Thyroid gland (tissue), 4 donors: ENCODE measurements at regions not wholly inside any gene's neighbourhood (a gene's known extent, or its start where the extent isn't known, plus 50 kb on each side); places are given as distances from the start of the nearest gene placed in this dataset.

Source experiments
- DNase-seq, 2 donors: peaks; one replicate each; pipeline ENCODE4 v3.0.0-alpha.2; 2019
- H3K27ac ChIP-seq, 3 donors: fragments of 200-600 bp; sonication (generic); 1 replicate in 2 of 3; 2 replicates in 1 of 3; pipeline ENCODE4 v1.5.1; 2016 to 2019; ENCODE audit warnings: mild to moderate bottlenecking in 1 of 3, moderate library complexity in 1 of 3
- H3K27me3 ChIP-seq: fragments of 200-600 bp; sonication (generic); one replicate; pipeline ENCODE4 v1.5.1; 2019
- H3K36me3 ChIP-seq, 2 donors: fragments of 200-600 bp; sonication (generic); one replicate each; pipeline ENCODE4 v1.5.1; 2016 to 2019
- H3K4me1 ChIP-seq, 2 donors: fragments of 200-600 bp; sonication (generic); one replicate each; pipeline ENCODE4 v1.5.1; 2017 to 2019
- H3K4me3 ChIP-seq, 3 donors: fragments of 200-600 bp; sonication (generic); replicated peaks in 1 of 3; 1 replicate in 2 of 3; 2 replicates in 1 of 3; pipeline ENCODE4 v1.5.1; 2016; ENCODE audit warnings: mild to moderate bottlenecking in 1 of 3
- H3K9me3 ChIP-seq: fragments of 200-600 bp; sonication (generic); one replicate; pipeline ENCODE4 v1.5.1; 2017
- CTCF ChIP-seq, 6 experiments: fragments of 200-600 bp in 3 of 6; fragments of 450-650 bp in 3 of 6; sonication (generic) in 3 of 6; IDR thresholded peaks; one replicate each; pipeline ENCODE4 v1.5.1; 2016 to 2019; ENCODE audit warnings: antibody characterized with exemption in 6 of 6, mild to moderate bottlenecking in 2 of 6, inconsistent platforms in 1 of 6, moderate library complexity in 1 of 6
- POLR2A ChIP-seq, 2 donors: fragments of 450-650 bp; IDR thresholded peaks; one replicate each; pipeline ENCODE4 v1.6.1; 2017; ENCODE audit warnings: antibody characterized with exemption in 2 of 2, mild to moderate bottlenecking in 2 of 2, moderate library complexity in 1 of 2
- WGBS, 2 donors: methylation state at CpG; one replicate each; pipeline ENCODE4 v1.1.5; 2017; 5-methylcytosine and 5-hydroxymethylcytosine counted together
- intact Hi-C: fragments of 100-400 bp; cut with DNase I; formaldehyde crosslinking; loops from one replicate; pipeline ENCODE4 v1.15.1; 2023

GRCh38 chr3:13194285-13195209, 121.3 kb upstream of the IQSEC1 start:
- intact Hi-C loops = no loop called here
- Histone ChIP-seq H3K4me3 (no peak overlapping the region), H3K36me3 (no peaks in the 10 kb centered on the region), H3K4me1 (no peaks in the 10 kb centered on the region), H3K27ac (no peak overlapping the region), H3K27me3 (no peaks in the 10 kb centered on the region), H3K9me3 (no peaks in the 10 kb centered on the region)
- DNase-seq = no peak
- no peak for TF ChIP-seq POLR2A (IDR thresholded peaks at IDR 0.05)
- no peak for TF ChIP-seq CTCF (IDR thresholded peaks at IDR 0.05)
- 78 to 79% methylated on average over 20 to 22 of the region's 22 CpGs for WGBS, 2 donors

DNA sequence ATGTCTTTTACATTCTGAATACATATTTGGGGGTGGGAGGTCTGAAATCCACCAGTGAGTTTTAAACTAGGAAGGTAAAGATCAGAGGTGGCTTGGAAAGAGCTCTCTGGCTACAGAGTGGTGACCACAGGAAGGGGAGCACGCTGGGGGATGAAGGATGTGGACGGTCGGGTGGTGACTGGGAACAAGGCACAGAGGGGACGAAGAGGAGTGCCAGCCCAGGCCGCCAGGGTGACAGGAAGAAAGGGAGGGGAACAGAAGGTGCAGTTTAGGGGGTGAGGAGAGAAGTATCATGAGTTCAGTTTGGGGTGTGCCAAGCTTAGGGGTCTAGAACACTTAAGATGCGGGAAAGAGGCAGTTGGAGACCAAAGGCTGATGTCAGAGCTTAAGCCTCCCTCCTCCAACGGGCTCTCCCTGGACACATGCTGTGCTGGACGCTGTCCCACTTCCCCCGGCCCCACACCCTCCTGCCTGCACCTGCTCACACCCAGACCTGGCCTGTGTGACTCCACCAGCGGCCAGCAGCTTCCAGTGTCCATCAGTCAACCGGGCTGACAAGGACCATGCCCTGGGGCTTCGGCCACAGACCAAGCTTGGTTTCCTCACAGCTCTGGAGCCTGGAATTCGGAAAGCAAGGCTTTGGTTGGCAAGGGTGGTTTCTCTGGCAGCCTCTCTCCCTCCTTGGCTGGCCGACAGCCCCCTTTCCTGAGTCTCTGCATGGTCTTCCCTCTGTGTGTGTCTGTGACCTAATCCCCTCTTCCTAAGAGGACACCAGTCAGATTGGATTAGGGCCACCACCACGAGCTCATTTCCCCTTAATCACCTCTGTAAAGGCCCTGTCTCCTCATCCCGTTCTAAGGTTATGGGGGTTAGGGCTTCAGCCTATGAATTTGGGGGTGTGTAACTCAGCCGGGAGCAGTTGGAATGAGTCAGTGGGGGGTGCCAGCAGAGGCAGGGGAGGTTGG, 120.4 kb upstream of the IQSEC1 start:
- H3K4me1 ChIP-seq = no peaks in the 10 kb centered on the region
- H3K27me3 ChIP-seq = no peaks in the 10 kb centered on the region
- 63 to 68% methylated on average over 14 to 17 of the region's 17 CpGs for WGBS, 2 donors
- DNase-seq = no peak
- intact Hi-C loops = no loop called here
- TF ChIP-seq CTCF (IDR thresholded peaks at IDR 0.05) (no peak), POLR2A (IDR thresholded peaks at IDR 0.05) (no peak)
- H3K9me3 ChIP-seq = no peaks in the 10 kb centered on the region
- no peak overlapping the region for H3K4me3 ChIP-seq
- no peaks in the 10 kb centered on the region for H3K36me3 ChIP-seq
- H3K27ac ChIP-seq = no peak overlapping the region

- H3K27me3 ChIP-seq = no peaks in the 10 kb centered on the region
- no peaks in the 10 kb centered on the region for H3K36me3 ChIP-seq
- TF ChIP-seq CTCF (IDR thresholded peaks at IDR 0.05) (no peak), POLR2A (IDR thresholded peaks at IDR 0.05) (no peak)
- H3K27ac ChIP-seq = no peak overlapping the region
- WGBS, 2 donors = 84 to 85% methylated on average over 9 to 15 of the region's 16 CpGs
- H3K4me1 ChIP-seq = no peaks in the 10 kb centered on the region
- H3K9me3 ChIP-seq = no peaks in the 10 kb centered on the region
- H3K4me3 ChIP-seq = no peak overlapping the region
- no peak for DNase-seq
- intact Hi-C loops = no loop called here
Observed at GRCh38 chr3:13192471-13193213, 119.4 kb upstream of the IQSEC1 start.

GRCh38 chr3:13191016-13191415, 117.8 kb upstream of the IQSEC1 start:
- H3K4me1 ChIP-seq = no peaks in the 10 kb centered on the region
- no peaks in the 10 kb centered on the region for H3K36me3 ChIP-seq
- no peaks in the 10 kb centered on the region for H3K9me3 ChIP-seq
- TF ChIP-seq POLR2A (IDR thresholded peaks at IDR 0.05) = no peak
- no peak for TF ChIP-seq CTCF (IDR thresholded peaks at IDR 0.05)
- 90 to 91% methylated on average over 12 of the region's 12 CpGs for WGBS, 2 donors
- intact Hi-C loops = no loop called here
- H3K4me3 ChIP-seq = no peak overlapping the region
- no peak overlapping the region for H3K27ac ChIP-seq
- no peaks in the 10 kb centered on the region for H3K27me3 ChIP-seq
- DNase-seq = no peak
